ENCODE measurements at regions not wholly inside any gene's neighbourhood (a gene's known extent, or its start where the extent isn't known, plus 50 kb on each side); places are given as distances from the start of the nearest gene placed in this dataset.

- TF ChIP-seq TBP (IDR thresholded peaks at IDR 0.05; ENCODE audit: low read depth, low read length) (no peak), CTCF (IDR thresholded peaks at IDR 0.05; ENCODE audit: control extremely low read depth in 1 of 3, insufficient read depth in 1 of 3, low read depth in 1 of 3, low read length in 3 of 3) (peak in 2 of 3 experiments; percentile 28 to 39; a peak in 2 of 4 replicates), BACH1 (IDR thresholded peaks at IDR 0.05; ENCODE audit: low read length) (no peak), CBX8 (IDR thresholded peaks at IDR 0.05; ENCODE audit: borderline replicate concordance, low read depth, low read length) (no peak), RAD21 (IDR thresholded peaks at IDR 0.05 in 1 of 2, conservative IDR thresholded peaks at IDR 0.05 in 1 of 2; ENCODE audit: low read depth in 2 of 2, low read length in 2 of 2) (peak; percentile 43 to 60)
- TF ChIP-seq, protein P1, sequence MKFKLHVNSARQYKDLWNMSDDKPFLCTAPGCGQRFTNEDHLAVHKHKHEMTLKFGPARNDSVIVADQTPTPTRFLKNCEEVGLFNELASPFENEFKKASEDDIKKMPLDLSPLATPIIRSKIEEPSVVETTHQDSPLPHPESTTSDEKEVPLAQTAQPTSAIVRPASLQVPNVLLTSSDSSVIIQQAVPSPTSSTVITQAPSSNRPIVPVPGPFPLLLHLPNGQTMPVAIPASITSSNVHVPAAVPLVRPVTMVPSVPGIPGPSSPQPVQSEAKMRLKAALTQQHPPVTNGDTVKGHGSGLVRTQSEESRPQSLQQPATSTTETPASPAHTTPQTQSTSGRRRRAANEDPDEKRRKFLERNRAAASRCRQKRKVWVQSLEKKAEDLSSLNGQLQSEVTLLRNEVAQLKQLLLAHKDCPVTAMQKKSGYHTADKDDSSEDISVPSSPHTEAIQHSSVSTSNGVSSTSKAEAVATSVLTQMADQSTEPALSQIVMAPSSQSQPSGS (IDR thresholded peaks at IDR 0.05; ENCODE audit: low read length): no peak
- no peak overlapping the region for H3K4me3 ChIP-seq (ENCODE audit: extremely low read depth in 1 of 4, insufficient read depth in 2 of 4, low read depth in 3 of 4, low read length in 4 of 4)
- no peak overlapping the region for H3K56ac ChIP-seq (replicated peaks; ENCODE audit: insufficient read length, low read depth, low read length)
- no peaks in the 10 kb centered on the region for H3K27me3 ChIP-seq (replicated peaks in 1 of 4; ENCODE audit: control insufficient read depth in 3 of 4, extremely low read depth in 1 of 4, insufficient read depth in 3 of 4, low read length in 3 of 4)
- no peak overlapping the region for H3K23ac ChIP-seq (ENCODE audit: insufficient read length)
- H3K36me3 ChIP-seq (ENCODE audit: control insufficient read depth in 2 of 4, insufficient read depth in 4 of 4, low read length in 3 of 4): no peaks in the 10 kb centered on the region
- H4K5ac ChIP-seq (ENCODE audit: insufficient read length, low read depth, low read length): no peak overlapping the region
- no peak overlapping the region; the same call in 1 of the 2 replicates for H2AK5ac ChIP-seq (ENCODE audit: low read depth, low read length)
- 85% methylated on average over 4 of the region's 4 CpGs; no CpG with 5 or more reads in 1 of the 2 experiments for WGBS, 2 experiments (ENCODE audit: extremely low coverage in 1 of 2, insufficient coverage in 1 of 2, insufficient read length in 1 of 2, insufficient replicate concordance in 2 of 2, low coverage in 1 of 2, low lambda C conversion rate in 2 of 2, missing lambda C conversion rate in 1 of 2)
- no peak overlapping the region for H4K8ac ChIP-seq (ENCODE audit: extremely low read depth, insufficient read depth, low read length)
- no peak overlapping the region for H3K9ac ChIP-seq (replicated peaks in 1 of 4; ENCODE audit: extremely low read depth in 1 of 4, low read depth in 3 of 4, low read length in 3 of 4)
- ChIA-PET POLR2A (ENCODE audit: partially characterized antibody) (no interaction called here), CTCF (ENCODE audit: partially characterized antibody) (interaction anchor here (0.9 to 5.2 kb wide), 9 partner anchors 7 to 376 kb away, joined by 3 to 29 read pairs (median 5); no protein-coding TSS in a partner anchor)
- DNase-seq (ENCODE audit: low read depth in 1 of 2, low spot score in 2 of 2): no peak
- H2BK5ac ChIP-seq (ENCODE audit: low read depth, low read length): no peak overlapping the region
- H3K4ac ChIP-seq (replicated peaks; ENCODE audit: insufficient read length, low read depth, low read length): no peak overlapping the region
- H3K9me3 ChIP-seq (ENCODE audit: insufficient read depth in 2 of 2, low read depth in 1 of 2, low read length in 1 of 2): no peaks in the 10 kb centered on the region
- H2BK120ac ChIP-seq (replicated peaks; ENCODE audit: low read depth, low read length): no peak overlapping the region
- no peaks in the 10 kb centered on the region for H4K20me1 ChIP-seq (replicated peaks in 1 of 2; ENCODE audit: control insufficient read depth in 1 of 2, insufficient read depth in 2 of 2, low read length in 2 of 2)
- H3K4me2 ChIP-seq (ENCODE audit: insufficient read depth in 1 of 2, low read depth in 2 of 2, low read length in 2 of 2): no peak overlapping the region
- no peak overlapping the region for H2BK15ac ChIP-seq (ENCODE audit: low read length)
- H3K4me1 ChIP-seq (replicated peaks in 1 of 4; ENCODE audit: control insufficient read depth in 3 of 4, insufficient read depth in 4 of 4, low read length in 3 of 4): no peaks in the 10 kb centered on the region
- FAIRE-seq: peak; percentile 36
- H2BK12ac ChIP-seq (ENCODE audit: low read depth, low read length): no peak overlapping the region
- no peak overlapping the region for H4K91ac ChIP-seq (replicated peaks; ENCODE audit: insufficient read length, low read length)
- no peaks in the 10 kb centered on the region for H3K79me1 ChIP-seq (ENCODE audit: low read depth, low read length)
- no peaks in the 10 kb centered on the region for H3K79me2 ChIP-seq (ENCODE audit: control insufficient read depth in 1 of 2, insufficient read depth in 2 of 2, low read length in 2 of 2)
- H2BK20ac ChIP-seq (ENCODE audit: low read length): no peak overlapping the region
- no peaks in the 10 kb centered on the region for H3K23me2 ChIP-seq (ENCODE audit: low read depth, low read length)
- H2AFZ ChIP-seq (ENCODE audit: low read length): no peak overlapping the region
- no peak overlapping the region for H3K18ac ChIP-seq (ENCODE audit: extremely low read depth, low read length)
- H3K27ac ChIP-seq (ENCODE audit: low read depth, low read length): no peak overlapping the region
- no peak overlapping the region for H3K14ac ChIP-seq (ENCODE audit: insufficient read length)
Observed at GRCh38 chr3:852033-852432, 240.8 kb upstream of the CNTN6 start.

Data from H1 (cell line).